EL (cell line): ENCODE measurements at regions not wholly inside any gene's neighbourhood (a gene's known extent, or its start where the extent isn't known, plus 50 kb on each side); places are given as distances from the start of the nearest gene placed in this dataset.

Experiments
- DNase-seq: peaks from one replicate; pipeline ENCODE4 v3.0.0-alpha.2; 2016

GRCh38 chr5:107293541-107294210, 377.1 kb downstream of the EFNA5 start:
- no peak for DNase-seq

- DNase-seq: no peak
These were observed 378.9 kb downstream of the EFNA5 start for GRCh38 chr5:107291866-107292265.

GRCh38 chr5:107290780-107291398, 379.8 kb downstream of the EFNA5 start:
- no peak for DNase-seq

- no peak for DNase-seq
These were observed 381.6 kb downstream of the EFNA5 start for GRCh38 chr5:107289030-107289714.

GRCh38 chr5:107286447-107287098, 384.2 kb downstream of the EFNA5 start:
- DNase-seq: no peak

- DNase-seq: no peak
These were observed 385.0 kb downstream of the EFNA5 start for GRCh38 chr5:107285772-107286171.

- peak; percentile 17 for DNase-seq
These were observed 385.8 kb downstream of the EFNA5 start for GRCh38 chr5:107284822-107285525.

GRCh38 chr5:107282061-107282460, 388.7 kb downstream of the EFNA5 start:
- peak; percentile 30 for DNase-seq

- no peak for DNase-seq
These were observed 392.0 kb downstream of the EFNA5 start for GRCh38 chr5:107278774-107279173.

GRCh38 chr5:107277485-107278125, 393.1 kb downstream of the EFNA5 start:
- DNase-seq: no peak

GRCh38 chr5:107275333-107275732, 395.4 kb downstream of the EFNA5 start:
- DNase-seq: no peak

GRCh38 chr5:107274571-107274970, 396.2 kb downstream of the EFNA5 start:
- DNase-seq: no peak

- no peak for DNase-seq
These were observed 397.8 kb downstream of the EFNA5 start for GRCh38 chr5:107272954-107273353.

- no peak for DNase-seq
These were observed 398.2 kb downstream of the EFNA5 start for GRCh38 chr5:107272509-107272908.

- no peak for DNase-seq
These were observed 398.9 kb downstream of the EFNA5 start for GRCh38 chr5:107271682-107272350.

GRCh38 chr5:107270561-107270960, 400.2 kb downstream of the EFNA5 start:
- DNase-seq: no peak

- DNase-seq: no peak
These were observed 401.1 kb downstream of the EFNA5 start for GRCh38 chr5:107269678-107270077.

GRCh38 chr5:107269256-107269655, 401.5 kb downstream of the EFNA5 start:
- DNase-seq: no peak

- peak; percentile 31 for DNase-seq
These were observed 402.5 kb downstream of the EFNA5 start for GRCh38 chr5:107268241-107268640.

GRCh38 chr5:107266100-107266499, 404.6 kb downstream of the EFNA5 start:
- DNase-seq: no peak

- DNase-seq: no peak
These were observed 405.5 kb downstream of the EFNA5 start for GRCh38 chr5:107265193-107265592.
